Omental fat pad (tissue), 3 donors: ENCODE measurements at regions not wholly inside any gene's neighbourhood (a gene's known extent, or its start where the extent isn't known, plus 50 kb on each side); places are given as distances from the start of the nearest gene placed in this dataset.

Source experiments
- ATAC-seq: fragments of 150-250 bp; one replicate; pipeline ENCODE4 v1.9.1; 2016; ENCODE audit warnings: mild to moderate bottlenecking, moderate library complexity; ENCODE audit not compliant: low FRiP score
- DNase-seq: peaks from one replicate; pipeline ENCODE4 v3.0.0-alpha.2; 2019; ENCODE audit warnings: low spot score
- TF ChIP-seq, protein P1 (sequence below), 3 donors: fragments of 450-650 bp; IDR thresholded peaks; one replicate each; pipeline ENCODE4 v1.5.1; 2016 to 2017; ENCODE audit warnings: antibody characterized with exemption in 3 of 3, mild to moderate bottlenecking in 3 of 3, moderate library complexity in 2 of 3

DNA sequence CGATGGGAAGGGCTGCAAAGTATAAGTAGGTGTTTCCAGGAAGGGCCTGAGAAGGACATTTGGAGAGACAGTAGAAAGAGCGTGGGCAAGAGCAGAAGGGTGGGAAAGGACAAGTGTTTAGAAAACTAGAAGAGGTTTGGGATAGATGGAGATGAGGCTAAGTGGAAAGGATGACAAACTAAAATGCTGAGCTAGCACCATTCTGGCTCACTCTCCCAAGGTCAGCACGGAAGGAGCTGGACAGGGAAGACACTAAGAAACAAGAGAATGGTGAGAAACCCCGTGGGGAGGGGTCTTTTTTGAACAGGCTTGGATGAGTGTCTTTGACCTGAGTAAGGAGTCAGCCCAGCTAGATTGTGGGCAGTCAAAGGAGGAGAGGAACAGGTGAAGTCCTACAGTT, 286.0 kb downstream of the CDK5RAP2 start:
- TF ChIP-seq, protein P1, sequence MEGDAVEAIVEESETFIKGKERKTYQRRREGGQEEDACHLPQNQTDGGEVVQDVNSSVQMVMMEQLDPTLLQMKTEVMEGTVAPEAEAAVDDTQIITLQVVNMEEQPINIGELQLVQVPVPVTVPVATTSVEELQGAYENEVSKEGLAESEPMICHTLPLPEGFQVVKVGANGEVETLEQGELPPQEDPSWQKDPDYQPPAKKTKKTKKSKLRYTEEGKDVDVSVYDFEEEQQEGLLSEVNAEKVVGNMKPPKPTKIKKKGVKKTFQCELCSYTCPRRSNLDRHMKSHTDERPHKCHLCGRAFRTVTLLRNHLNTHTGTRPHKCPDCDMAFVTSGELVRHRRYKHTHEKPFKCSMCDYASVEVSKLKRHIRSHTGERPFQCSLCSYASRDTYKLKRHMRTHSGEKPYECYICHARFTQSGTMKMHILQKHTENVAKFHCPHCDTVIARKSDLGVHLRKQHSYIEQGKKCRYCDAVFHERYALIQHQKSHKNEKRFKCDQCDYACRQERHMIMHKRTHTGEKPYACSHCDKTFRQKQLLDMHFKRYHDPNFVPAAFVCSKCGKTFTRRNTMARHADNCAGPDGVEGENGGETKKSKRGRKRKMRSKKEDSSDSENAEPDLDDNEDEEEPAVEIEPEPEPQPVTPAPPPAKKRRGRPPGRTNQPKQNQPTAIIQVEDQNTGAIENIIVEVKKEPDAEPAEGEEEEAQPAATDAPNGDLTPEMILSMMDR (IDR thresholded peaks at IDR 0.05), result no peak
- no peak for DNase-seq
- no peak for ATAC-seq

DNA sequence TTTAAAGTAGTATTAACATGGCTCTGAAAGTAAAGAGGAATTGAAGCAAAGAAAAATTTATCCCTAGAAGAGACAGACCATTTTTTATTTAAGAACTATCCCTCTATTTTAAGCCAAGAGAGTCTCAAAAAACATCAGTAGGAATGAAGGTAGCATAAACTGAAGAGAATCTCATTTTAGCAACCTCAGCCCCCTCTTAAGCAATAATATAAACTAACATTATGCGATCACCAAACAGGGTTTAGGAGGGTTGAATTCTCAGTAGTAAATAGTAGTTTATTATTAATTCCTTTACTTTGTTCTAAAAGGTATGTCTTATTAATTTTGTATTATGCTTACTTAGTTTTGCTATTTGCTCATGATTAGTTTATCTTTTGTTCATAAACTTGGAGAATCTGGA, 287.4 kb downstream of the CDK5RAP2 start:
- no peak for DNase-seq
- TF ChIP-seq, protein P1 (IDR thresholded peaks at IDR 0.05), result no peak
- ATAC-seq, result no peak

DNA sequence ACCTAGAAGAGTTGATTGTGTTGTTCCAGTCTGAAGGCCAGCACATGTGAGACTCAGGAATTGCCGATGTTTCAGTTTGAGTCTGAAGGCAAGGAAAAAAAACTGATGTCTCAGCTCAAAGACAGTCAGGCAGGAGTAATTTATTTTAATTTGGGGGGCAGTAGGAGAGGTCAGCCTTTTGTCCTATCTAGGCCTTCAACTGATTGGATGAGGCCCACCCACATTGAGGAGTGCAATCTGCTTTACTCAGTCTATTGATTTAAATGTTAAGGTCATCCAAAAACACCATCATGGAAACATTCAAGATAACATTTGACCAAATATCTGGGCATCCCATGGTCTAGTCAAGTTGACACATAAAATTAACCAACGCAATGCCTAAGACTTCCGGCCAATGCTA, 288.9 kb downstream of the CDK5RAP2 start:
- DNase-seq, result no peak

DNA sequence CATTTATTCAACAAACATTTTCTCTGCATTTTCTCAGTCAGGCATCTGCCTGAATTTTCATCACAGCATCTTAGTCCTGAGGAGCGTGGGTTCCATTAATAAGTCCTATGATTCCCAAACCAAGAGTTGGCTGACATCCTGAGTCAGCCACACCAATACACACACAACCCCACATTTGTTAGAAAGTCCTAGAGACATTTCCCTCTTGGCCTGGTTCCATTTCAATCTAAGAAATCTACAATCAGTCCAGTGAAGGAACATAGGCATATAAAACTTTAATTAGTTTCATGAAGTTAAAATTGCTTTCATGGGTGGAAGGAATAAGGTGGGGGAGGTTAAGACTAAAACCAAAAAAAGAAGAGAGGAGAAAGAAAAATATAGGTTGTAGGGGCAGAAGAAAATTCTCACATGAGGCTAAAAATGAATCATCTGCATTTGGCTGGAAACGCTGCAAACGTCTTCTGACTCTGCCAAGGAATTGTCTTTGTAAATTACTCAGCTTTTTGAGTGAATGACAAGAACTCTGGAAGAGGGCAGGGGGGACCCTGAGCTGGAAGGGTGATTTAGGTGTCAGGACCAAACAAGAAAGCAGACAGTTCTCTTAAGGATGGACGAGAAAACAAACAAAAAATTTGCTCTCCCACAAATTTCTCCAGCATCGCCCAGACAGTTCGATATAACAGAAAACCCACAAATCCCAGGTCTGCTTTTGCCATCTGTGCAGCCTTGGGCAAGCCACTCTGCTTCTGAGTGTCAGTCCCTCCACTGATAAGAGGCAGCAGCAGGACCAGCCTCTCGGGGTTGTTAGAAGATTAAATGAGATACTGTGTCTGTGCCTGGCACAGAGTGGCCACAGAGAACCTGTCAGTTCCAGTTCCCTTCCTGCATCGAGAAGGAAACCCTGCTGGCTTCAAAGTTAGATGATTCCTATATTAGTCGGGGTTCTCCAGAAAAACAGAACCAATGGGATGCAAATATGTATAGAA, 289.7 kb downstream of the CDK5RAP2 start:
- TF ChIP-seq, protein P1 (IDR thresholded peaks at IDR 0.05), result no peak
- DNase-seq, result no peak
- ATAC-seq, result no peak

More for the DNA sequence above, 288.9 kb downstream of the CDK5RAP2 start:
- no peak for ATAC-seq
- TF ChIP-seq, protein P1 (IDR thresholded peaks at IDR 0.05), result no peak

DNA sequence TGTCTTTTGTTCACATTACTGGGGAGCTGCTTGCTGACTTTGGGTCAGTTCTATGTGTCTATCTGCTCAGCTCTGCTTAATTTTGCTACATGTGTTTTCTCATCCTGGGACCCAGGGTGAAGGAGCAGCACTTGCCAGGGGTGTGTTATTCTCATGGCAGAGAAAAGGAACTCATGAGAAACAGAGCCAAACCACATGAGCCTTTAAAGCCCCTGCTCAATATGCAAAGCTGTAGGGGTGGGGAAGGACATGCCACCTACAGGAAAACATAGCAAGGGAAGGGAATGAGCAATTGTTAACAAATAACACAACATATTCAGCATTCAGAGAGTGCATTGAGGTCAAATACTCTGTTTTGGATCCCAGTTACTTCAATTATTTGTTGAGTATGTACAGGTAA, 290.9 kb downstream of the CDK5RAP2 start:
- TF ChIP-seq, protein P1 (IDR thresholded peaks at IDR 0.05), result no peak
- no peak for ATAC-seq
- DNase-seq, result no peak

DNA sequence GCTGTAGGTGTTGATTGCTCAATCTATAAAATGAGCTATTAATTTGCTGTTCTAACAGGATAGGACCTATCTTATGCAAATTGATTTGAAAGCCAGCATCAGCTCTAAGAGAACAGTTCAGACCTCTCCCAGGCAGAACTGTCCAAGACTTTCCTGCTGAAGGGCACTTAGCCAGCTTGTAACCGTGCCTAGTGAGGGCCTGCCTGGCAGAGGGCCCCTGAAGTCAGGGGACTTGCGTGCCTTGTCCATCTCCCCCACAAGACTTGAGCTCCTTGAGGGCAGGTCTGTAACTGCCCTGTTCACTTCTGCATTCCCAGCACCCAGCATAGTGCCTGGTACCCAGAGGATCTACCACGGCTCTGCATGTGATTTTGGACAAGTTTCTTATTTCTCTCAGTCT, 293.4 kb downstream of the CDK5RAP2 start:
- TF ChIP-seq, protein P1 (IDR thresholded peaks at IDR 0.05), result no peak
- ATAC-seq (no peak), DNase-seq (no peak)

DNA sequence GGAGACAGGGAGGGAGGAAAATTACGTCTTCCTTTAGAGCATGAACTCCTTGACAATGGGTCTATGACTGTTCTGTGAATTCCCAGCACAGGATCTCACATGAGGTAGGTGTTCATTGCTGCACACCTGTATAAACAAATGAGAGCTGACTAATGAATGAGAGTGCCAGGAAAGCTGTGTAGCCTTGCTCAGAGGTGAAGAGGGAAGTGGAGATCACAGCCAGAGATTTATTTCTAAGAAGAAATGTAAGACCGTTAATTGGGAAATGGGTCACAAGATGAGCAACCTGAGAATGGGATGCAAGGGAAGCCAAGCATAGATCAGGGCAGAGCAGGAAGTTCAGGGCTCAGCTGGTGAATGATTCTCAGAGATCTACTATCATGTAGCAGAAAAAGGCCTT, 295.1 kb downstream of the CDK5RAP2 start:
- TF ChIP-seq, protein P1 (IDR thresholded peaks at IDR 0.05), result no peak
- no peak for ATAC-seq
- no peak for DNase-seq
